Heart left ventricle (tissue), 16 donors: ENCODE measurements at regions not wholly inside any gene's neighbourhood (a gene's known extent, or its start where the extent isn't known, plus 50 kb on each side); places are given as distances from the start of the nearest gene placed in this dataset.

Source experiments
- ATAC-seq, 4 donors: fragments of 200-7000 bp; cut with Tn5 transposase; one replicate each; pipeline ENCODE4 v1.9.1; 2020 to 2022; ENCODE audit warnings: moderate library complexity in 4 of 4, mild to moderate bottlenecking in 3 of 4, moderate number of reproducible peaks in 1 of 4
- DNase-seq, 5 donors: peaks; one replicate each; pipeline ENCODE4 v3.0.0-alpha.2; 2020
- H3K27ac ChIP-seq, 12 donors: fragments of 200-600 bp; sonication (generic) in 4 of 12; one replicate each; pipeline versions ENCODE4 v1.5.0 to v1.8.0; 2016 to 2022; ENCODE audit warnings: mild to moderate bottlenecking in 2 of 12
- H3K27me3 ChIP-seq, 9 donors: fragments of 200-600 bp; sonication (generic) in 2 of 9; one replicate each; pipeline versions ENCODE4 v1.5.1 to v1.8.0; 2016 to 2022; ENCODE audit warnings: mild to moderate bottlenecking in 3 of 9
- H3K36me3 ChIP-seq, 9 donors: fragments of 200-600 bp; sonication (generic) in 2 of 9; one replicate each; pipeline versions ENCODE4 v1.5.0 to v1.8.0; 2018 to 2022; ENCODE audit warnings: mild to moderate bottlenecking in 2 of 9
- H3K4me1 ChIP-seq, 12 donors: fragments of 200-600 bp; sonication (generic) in 4 of 12; one replicate each; pipeline versions ENCODE4 v1.5.0 to v1.8.0; 2016 to 2022; ENCODE audit warnings: mild to moderate bottlenecking in 3 of 12
- H3K4me3 ChIP-seq, 12 donors: fragments of 200-600 bp; sonication (generic) in 4 of 12; one replicate each; pipeline versions ENCODE4 v1.5.0 to v1.8.0; 2017 to 2022; ENCODE audit warnings: mild to moderate bottlenecking in 9 of 12, moderate library complexity in 4 of 12
- H3K9me3 ChIP-seq, 12 donors: fragments of 200-600 bp; sonication (generic) in 4 of 12; one replicate each; pipeline versions ENCODE4 v1.5.0 to v1.8.0; 2016 to 2022; ENCODE audit warnings: mild to moderate bottlenecking in 1 of 12
- POLR2A ChIP-seq, 2 donors: fragments of 450-650 bp; IDR thresholded peaks; one replicate each; pipeline ENCODE4 v1.6.1; 2017; ENCODE audit warnings: antibody characterized with exemption in 2 of 2, mild to moderate bottlenecking in 2 of 2, moderate library complexity in 2 of 2
- WGBS, 4 donors: extraction: QIAGEN DNeasy Blood & Tissue Kit in 2 of 4; methylation state at CpG; one replicate each; pipeline versions ENCODE4 v1.1.5 to v1.1.7; 2013 to 2018; 5-methylcytosine and 5-hydroxymethylcytosine counted together
- intact Hi-C, 10 donors: fragments of 100-400 bp; cut with DNase I; formaldehyde crosslinking; loops; one replicate each; pipeline versions ENCODE4 v1.11.1 to v1.14.2; 2022
- TF ChIP-seq, protein P1 (sequence below), 12 donors: fragments of 200-600 bp; sonication (generic) in 4 of 12; IDR thresholded peaks; one replicate each; pipeline versions ENCODE4 v1.5.0 to v1.8.0; 2018 to 2022; ENCODE audit warnings: antibody characterized with exemption in 12 of 12, mild to moderate bottlenecking in 5 of 12
- donor health status: ischemic (EF 13 %, LVEDD 7.1; RV severe dilation, severe dysfunction).
- donor health status: healthy with polysubstance abuse.
- donor health status: DM: no; HTN: yes; CAD: no.
- donor health status: DM: no; HTN: no; CAD: no.
- donor health status: ischemic (EF 25% LVEDD 6.9; RV normal size, moderate dysfunction).
- donor health status: ischemic (EF 25% LVEDD 5.7; RV mildly dilated, moderate dysfunction).
- donor health status: healthy.
- donor health status: DM: yes; HTN: yes; CAD: no.
- donor health status: ischemic (EF 35%, LVEDD 5.7; RV mildly dilated, moderate dysfunction).
- donor health status: nonischemic (EF 11% LVEDD 7.7; RV severe dilation, severe dysfunction).
- donor health status: DM: yes; HTN: yes; CAD: no.
- donor health status: PGD.
- donor health status: ischemic (EF 29% LVEDD 5.4; RV normal size, mild dysfunction).
- donor health status: nonischemic (EF 23%, LVEDD 6.1; RV moderate dilation, normal function).

DNA sequence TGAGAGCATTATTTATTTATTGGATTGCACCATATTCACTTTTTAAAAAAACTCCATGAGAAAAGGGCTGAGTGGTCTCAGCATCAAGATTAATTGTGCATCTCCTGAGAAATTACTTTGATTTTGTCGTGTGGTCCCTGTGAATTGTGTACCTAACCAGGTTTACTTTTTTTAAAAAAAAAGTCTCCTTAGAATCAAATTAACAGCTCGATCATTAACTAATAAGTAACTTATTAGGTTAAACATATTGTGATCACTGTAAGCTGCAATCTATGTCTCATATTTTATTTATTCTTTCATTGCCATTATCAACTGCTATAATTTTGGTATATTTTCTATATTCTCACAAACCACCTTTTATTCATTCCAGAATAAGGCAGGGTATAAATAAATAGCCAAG lies 318.2 kb downstream of the ADCYAP1 start:
- WGBS, 4 donors, result 73 to 78% (median 74%) methylated on average over 2 of the region's 2 CpGs
- H3K4me3 ChIP-seq, result no peak overlapping the region
- no peak for TF ChIP-seq POLR2A (IDR thresholded peaks at IDR 0.05)
- TF ChIP-seq, protein P1, sequence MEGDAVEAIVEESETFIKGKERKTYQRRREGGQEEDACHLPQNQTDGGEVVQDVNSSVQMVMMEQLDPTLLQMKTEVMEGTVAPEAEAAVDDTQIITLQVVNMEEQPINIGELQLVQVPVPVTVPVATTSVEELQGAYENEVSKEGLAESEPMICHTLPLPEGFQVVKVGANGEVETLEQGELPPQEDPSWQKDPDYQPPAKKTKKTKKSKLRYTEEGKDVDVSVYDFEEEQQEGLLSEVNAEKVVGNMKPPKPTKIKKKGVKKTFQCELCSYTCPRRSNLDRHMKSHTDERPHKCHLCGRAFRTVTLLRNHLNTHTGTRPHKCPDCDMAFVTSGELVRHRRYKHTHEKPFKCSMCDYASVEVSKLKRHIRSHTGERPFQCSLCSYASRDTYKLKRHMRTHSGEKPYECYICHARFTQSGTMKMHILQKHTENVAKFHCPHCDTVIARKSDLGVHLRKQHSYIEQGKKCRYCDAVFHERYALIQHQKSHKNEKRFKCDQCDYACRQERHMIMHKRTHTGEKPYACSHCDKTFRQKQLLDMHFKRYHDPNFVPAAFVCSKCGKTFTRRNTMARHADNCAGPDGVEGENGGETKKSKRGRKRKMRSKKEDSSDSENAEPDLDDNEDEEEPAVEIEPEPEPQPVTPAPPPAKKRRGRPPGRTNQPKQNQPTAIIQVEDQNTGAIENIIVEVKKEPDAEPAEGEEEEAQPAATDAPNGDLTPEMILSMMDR (IDR thresholded peaks at IDR 0.05), result no peak
- no peak overlapping the region for H3K27ac ChIP-seq
- ATAC-seq, result no peak
- no peaks in the 10 kb centered on the region for H3K9me3 ChIP-seq
- no peaks in the 10 kb centered on the region for H3K4me1 ChIP-seq
- intact Hi-C loops, result no loop called here
- no peak for DNase-seq
- no peaks in the 10 kb centered on the region for H3K27me3 ChIP-seq
- H3K36me3 ChIP-seq, result no peaks in the 10 kb centered on the region

DNA sequence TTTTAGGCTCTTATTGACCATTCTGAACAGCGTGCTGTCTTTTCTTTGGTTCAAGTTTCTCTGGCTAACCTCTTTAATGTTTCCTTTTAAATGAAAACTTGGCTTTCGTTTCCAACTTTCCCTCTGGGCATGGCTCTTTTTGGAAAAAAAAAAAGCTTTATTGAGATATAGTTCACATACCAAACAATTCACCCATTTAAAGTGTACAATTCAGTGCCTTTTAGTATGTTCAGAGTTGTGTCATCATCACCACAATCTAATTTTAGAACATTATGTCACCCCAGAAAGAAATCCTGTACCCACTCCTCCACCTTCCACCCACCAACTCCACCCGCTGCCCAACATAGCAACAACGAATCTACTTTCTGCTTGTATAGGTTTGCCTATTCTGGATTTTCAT lies 322.4 kb downstream of the ADCYAP1 start:
- no peak for ATAC-seq
- intact Hi-C loops, result no loop called here
- no peaks in the 10 kb centered on the region for H3K4me1 ChIP-seq
- H3K9me3 ChIP-seq, result peaks cover 0 to 25% (median 5%) of the 10 kb centered on the region in 12 donors
- no peak overlapping the region for H3K4me3 ChIP-seq
- H3K27ac ChIP-seq, result no peak overlapping the region
- H3K27me3 ChIP-seq, result no peaks in the 10 kb centered on the region
- no peak for TF ChIP-seq POLR2A (IDR thresholded peaks at IDR 0.05)
- TF ChIP-seq, protein P1 (IDR thresholded peaks at IDR 0.05), result no peak
- no peak for DNase-seq
- H3K36me3 ChIP-seq, result no peaks in the 10 kb centered on the region
- 70 to 77% (median 74%) methylated on average over 4 of the region's 4 CpGs for WGBS, 4 donors

DNA sequence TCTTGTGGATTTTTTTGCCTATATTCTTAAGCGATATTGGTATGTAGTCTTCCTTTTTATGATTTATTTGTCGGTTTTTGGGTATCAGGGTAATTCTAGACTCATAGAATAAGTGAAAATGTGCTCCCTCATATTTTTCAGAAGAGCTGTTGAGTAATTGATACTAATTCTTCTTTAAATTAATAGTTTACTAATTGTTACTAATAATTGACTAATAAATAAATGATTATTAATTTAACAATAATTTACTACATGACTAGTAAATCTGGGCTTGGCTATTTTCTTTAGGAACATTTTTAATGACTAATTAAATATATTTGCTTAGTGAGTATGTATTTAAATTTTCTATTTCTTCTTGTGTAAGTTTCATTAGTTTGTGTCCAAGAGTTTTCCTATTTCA lies 325.0 kb downstream of the ADCYAP1 start:
- no peaks in the 10 kb centered on the region for H3K4me1 ChIP-seq
- WGBS, 4 donors, result 68 to 76% (median 74%) methylated on average over 2 of the region's 2 CpGs
- H3K27ac ChIP-seq, result no peak overlapping the region
- TF ChIP-seq POLR2A (IDR thresholded peaks at IDR 0.05), result no peak
- TF ChIP-seq, protein P1 (IDR thresholded peaks at IDR 0.05), result no peak
- no peak overlapping the region for H3K4me3 ChIP-seq
- no peaks in the 10 kb centered on the region for H3K27me3 ChIP-seq
- H3K36me3 ChIP-seq, result no peaks in the 10 kb centered on the region
- DNase-seq, result no peak
- intact Hi-C loops, result no loop called here
- H3K9me3 ChIP-seq, result peaks cover 0 to 46% (median 19%) of the 10 kb centered on the region in 12 donors
- ATAC-seq, result no peak

DNA sequence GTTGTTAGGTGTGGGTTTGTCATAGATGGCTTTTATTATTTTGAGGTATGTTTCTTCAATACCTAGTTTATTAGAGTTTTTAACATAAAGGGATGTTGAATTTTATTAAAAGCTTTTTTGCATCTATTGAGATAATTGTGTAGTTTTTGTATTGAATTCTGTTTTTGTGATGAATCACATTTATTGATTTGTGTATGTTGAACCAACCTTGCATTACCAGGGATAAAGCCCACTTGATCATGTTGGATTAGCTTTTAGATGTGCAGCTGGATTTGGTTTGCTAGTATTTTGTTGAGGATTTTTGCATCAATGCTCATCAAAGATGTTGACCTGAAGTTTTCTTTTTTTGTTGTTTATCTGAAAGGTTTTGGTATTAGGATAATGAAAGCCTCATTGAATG lies 328.2 kb downstream of the ADCYAP1 start:
- TF ChIP-seq POLR2A (IDR thresholded peaks at IDR 0.05), result no peak
- TF ChIP-seq, protein P1 (IDR thresholded peaks at IDR 0.05), result no peak
- no peak for ATAC-seq
- Histone ChIP-seq H3K27me3 (no peaks in the 10 kb centered on the region), H3K27ac (no peak overlapping the region), H3K4me3 (no peak overlapping the region), H3K9me3 (peaks cover 0 to 63% (median 27%) of the 10 kb centered on the region in 12 donors), H3K4me1 (no peaks in the 10 kb centered on the region), H3K36me3 (no peaks in the 10 kb centered on the region)
- DNase-seq, result no peak
- intact Hi-C loops, result no loop called here
